Activated CD4-positive, alpha-beta memory T cell treated with anti-CD3 and anti-CD28 coated beads for 36 hours (primary cell): ENCODE measurements at regions not wholly inside any gene's neighbourhood (a gene's known extent, or its start where the extent isn't known, plus 50 kb on each side); places are given as distances from the start of the nearest gene placed in this dataset.

Source experiments
- CTCF ChIA-PET: fragments of 350-600 bp; sonication (Branson Sonifier 250); formaldehyde crosslinking; loops from one replicate; lab custom pipeline; 2021; ENCODE audit warnings: antibody characterized with exemption, inconsistent platforms; lab: Charles Lee
- POLR2A ChIA-PET: fragments of 350-600 bp; sonication (Branson Sonifier 250); formaldehyde crosslinking; loops from one replicate; lab custom pipeline; 2021; ENCODE audit warnings: antibody characterized with exemption; lab: Charles Lee
- DNase-seq: peaks from one replicate; pipeline ENCODE4 v3.0.0-alpha.2; 2020
- H3K27ac Mint-ChIP-seq: one replicate; pipeline ENCODE4 v1.8.0; 2021; ENCODE audit warnings: mixed read lengths
- H3K27me3 Mint-ChIP-seq: one replicate; pipeline ENCODE4 v1.8.0; 2021; ENCODE audit warnings: mixed read lengths
- H3K36me3 Mint-ChIP-seq: one replicate; pipeline ENCODE4 v1.8.0; 2021; ENCODE audit warnings: mixed read lengths
- H3K4me1 Mint-ChIP-seq: one replicate; pipeline ENCODE4 v1.8.0; 2021; ENCODE audit warnings: low read depth, mixed read lengths
- H3K4me3 Mint-ChIP-seq: one replicate; pipeline ENCODE4 v1.8.0; 2021; ENCODE audit warnings: mild to moderate bottlenecking, mixed read lengths
- H3K9me3 Mint-ChIP-seq: one replicate; pipeline ENCODE4 v1.8.0; 2021; ENCODE audit warnings: mixed read lengths
- intact Hi-C: fragments of 100-400 bp; cut with micrococcal nuclease; formaldehyde crosslinking; loops from one replicate; pipeline ENCODE4 v1.15.1; 2023

DNA sequence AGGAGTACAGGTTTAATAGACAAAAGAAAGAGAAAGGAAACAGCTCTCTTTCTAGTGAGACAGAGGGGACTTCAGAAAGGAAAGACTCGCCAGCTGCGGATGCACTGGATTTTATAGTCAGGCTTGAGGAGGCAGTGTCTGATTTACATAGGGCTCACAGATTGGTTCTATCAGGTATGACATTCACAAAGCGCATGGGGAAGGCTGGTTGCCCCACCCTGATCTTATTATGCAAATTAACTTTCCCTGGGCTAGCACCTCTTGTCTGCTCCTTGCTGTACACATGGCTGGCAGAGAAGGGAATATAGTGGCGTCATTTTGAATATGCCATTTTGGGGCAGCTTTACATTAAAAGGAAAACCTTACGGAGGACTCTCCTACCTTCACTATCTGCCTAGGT is 938.4 kb upstream of the SEMA6D start:
- Mint-ChIP-seq H3K4me1 (no peaks in the 10 kb centered on the region), H3K27ac (no peak overlapping the region), H3K36me3 (no peaks in the 10 kb centered on the region), H3K27me3 (no peaks in the 10 kb centered on the region), H3K4me3 (no peak overlapping the region), H3K9me3 (peaks cover 9% of the 10 kb centered on the region)
- intact Hi-C loops, result no loop called here
- DNase-seq, result no peak
- CTCF ChIA-PET, result no interaction called here
- POLR2A ChIA-PET, result no interaction called here

DNA sequence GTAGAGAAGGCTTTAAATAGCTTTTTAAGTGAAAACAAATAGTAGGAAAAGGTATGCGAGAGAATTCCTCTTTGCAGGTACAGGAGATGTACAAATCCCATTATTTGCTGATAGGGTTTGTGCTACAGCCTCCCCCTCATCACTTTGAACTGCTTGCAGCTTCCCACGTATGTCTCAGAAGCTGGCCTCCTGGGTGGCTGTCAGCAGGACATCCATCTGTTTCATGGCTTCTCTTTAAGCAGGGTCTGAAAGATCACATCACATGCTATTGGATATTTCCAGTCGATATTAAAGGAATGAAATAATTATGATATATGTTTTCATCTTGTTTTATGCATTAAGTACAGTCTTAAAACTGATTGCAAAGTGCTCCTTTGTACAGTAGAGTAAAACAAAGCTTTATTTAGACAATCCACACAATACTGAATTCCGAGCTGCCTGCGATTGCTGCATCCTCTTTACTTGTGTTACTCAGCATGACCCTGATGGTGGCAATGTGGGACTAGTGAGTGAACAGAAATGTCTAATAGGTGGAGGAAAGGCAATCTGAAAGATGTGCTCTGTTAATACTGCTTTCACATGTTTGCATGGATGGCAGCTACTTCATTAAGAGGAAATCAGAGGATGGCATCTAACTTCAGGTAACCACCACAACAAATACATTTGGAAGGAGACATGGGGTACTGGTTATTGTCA is 930.6 kb upstream of the SEMA6D start:
- Mint-ChIP-seq H3K4me1 (no peaks in the 10 kb centered on the region), H3K36me3 (no peaks in the 10 kb centered on the region), H3K4me3 (no peak overlapping the region), H3K9me3 (peaks cover 6% of the 10 kb centered on the region), H3K27me3 (no peaks in the 10 kb centered on the region), H3K27ac (no peak overlapping the region)
- DNase-seq, result no peak
- ChIA-PET POLR2A (no interaction called here), CTCF (no interaction called here)
- intact Hi-C loops, result no loop called here

DNA sequence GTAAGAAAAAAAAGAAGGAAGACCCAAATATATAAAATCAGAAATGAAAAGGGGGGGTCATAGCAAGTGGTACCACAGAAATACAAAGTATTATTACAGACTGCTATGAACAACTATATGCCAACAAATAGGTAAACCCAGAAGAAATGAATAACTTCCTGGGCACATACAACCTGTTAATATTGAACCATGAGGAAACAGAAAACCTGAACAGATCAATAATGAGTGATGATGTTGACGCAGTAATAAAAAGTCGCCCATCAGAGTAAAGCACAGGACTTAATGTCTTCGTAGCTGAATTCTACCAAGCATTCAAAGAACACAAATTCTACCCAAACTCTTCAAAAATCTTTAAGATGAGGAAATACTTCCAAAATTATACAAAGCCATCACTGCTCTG is 921.6 kb upstream of the SEMA6D start:
- Mint-ChIP-seq H3K27me3 (no peaks in the 10 kb centered on the region), H3K4me1 (no peaks in the 10 kb centered on the region), H3K36me3 (no peaks in the 10 kb centered on the region), H3K4me3 (no peak overlapping the region), H3K9me3 (peaks cover 11% of the 10 kb centered on the region), H3K27ac (no peak overlapping the region)
- intact Hi-C loops, result no loop called here
- no peak for DNase-seq
- POLR2A ChIA-PET, result no interaction called here
- CTCF ChIA-PET, result no interaction called here

DNA sequence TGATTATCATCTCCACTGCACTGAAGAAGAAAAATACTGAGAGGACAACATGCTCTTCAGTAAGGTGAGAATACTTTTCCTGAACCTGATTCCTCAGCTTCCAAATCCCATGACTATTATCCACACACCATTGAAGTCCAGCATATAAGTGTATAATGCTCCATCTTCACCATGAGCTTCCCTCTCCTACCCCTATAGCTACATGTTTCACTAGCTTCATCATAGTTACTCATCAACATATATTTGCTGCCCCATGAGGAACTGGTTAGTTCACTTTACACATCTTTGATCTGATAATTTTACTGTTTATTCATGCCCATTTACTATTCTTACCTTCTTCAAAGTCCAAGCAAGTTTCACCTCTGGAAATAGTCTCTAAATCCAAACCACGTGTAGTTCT is 908.5 kb upstream of the SEMA6D start:
- H3K27me3 Mint-ChIP-seq, result no peaks in the 10 kb centered on the region
- intact Hi-C loops, result no loop called here
- DNase-seq, result no peak
- H3K4me1 Mint-ChIP-seq, result no peaks in the 10 kb centered on the region
- H3K36me3 Mint-ChIP-seq, result no peaks in the 10 kb centered on the region
- H3K27ac Mint-ChIP-seq, result no peak overlapping the region
- ChIA-PET POLR2A (no interaction called here), CTCF (no interaction called here)
- H3K4me3 Mint-ChIP-seq, result no peak overlapping the region
- peaks cover 17% of the 10 kb centered on the region for H3K9me3 Mint-ChIP-seq

DNA sequence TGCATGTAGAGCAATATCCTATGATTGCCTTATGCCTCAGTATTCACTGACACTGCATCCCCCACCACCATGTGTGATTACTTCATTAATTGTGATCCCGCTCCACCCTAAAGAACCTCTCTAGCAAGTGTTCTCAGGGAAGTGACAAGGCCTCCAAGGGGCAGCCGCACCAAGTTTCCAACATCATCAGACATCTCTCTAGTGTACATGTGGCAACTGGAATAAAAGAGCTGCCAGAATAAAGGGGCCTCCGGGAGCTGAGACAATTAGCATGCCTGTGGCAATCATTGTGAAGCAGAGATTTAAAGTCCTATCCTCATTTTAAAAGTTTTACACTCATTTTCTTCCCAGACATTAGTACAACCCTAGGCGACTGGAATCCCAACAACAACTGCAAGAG is 902.1 kb upstream of the SEMA6D start:
- H3K4me1 Mint-ChIP-seq, result no peaks in the 10 kb centered on the region
- CTCF ChIA-PET, result no interaction called here
- H3K9me3 Mint-ChIP-seq, result peaks cover 21% of the 10 kb centered on the region
- intact Hi-C loops, result no loop called here
- H3K4me3 Mint-ChIP-seq, result no peak overlapping the region
- no peak overlapping the region for H3K27ac Mint-ChIP-seq
- DNase-seq, result no peak
- no peaks in the 10 kb centered on the region for H3K36me3 Mint-ChIP-seq
- POLR2A ChIA-PET, result no interaction called here
- no peaks in the 10 kb centered on the region for H3K27me3 Mint-ChIP-seq

DNA sequence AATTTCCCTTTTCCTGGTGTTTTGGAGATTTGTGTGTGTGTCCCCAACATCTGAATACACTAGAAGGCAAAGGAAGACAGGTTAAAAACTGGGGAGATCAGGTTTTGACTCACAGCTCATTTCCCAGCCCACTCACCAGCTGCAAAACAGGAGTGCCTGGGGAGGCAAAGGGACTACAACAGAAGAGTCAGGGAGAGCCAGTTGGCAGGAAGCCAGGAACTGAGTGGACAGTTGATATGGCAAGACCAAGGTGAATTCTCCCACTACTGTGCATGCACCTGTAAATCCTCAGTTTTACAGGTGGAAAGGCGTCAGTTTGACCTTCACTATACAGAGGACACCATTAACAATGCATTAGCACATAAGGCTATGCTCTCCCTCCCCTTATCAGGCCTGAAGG is 901.5 kb upstream of the SEMA6D start:
- Mint-ChIP-seq H3K27me3 (no peaks in the 10 kb centered on the region), H3K9me3 (peaks cover 17% of the 10 kb centered on the region), H3K4me3 (no peak overlapping the region), H3K4me1 (no peaks in the 10 kb centered on the region), H3K27ac (no peak overlapping the region), H3K36me3 (no peaks in the 10 kb centered on the region)
- intact Hi-C loops, result no loop called here
- no peak for DNase-seq
- CTCF ChIA-PET, result no interaction called here
- POLR2A ChIA-PET, result no interaction called here

DNA sequence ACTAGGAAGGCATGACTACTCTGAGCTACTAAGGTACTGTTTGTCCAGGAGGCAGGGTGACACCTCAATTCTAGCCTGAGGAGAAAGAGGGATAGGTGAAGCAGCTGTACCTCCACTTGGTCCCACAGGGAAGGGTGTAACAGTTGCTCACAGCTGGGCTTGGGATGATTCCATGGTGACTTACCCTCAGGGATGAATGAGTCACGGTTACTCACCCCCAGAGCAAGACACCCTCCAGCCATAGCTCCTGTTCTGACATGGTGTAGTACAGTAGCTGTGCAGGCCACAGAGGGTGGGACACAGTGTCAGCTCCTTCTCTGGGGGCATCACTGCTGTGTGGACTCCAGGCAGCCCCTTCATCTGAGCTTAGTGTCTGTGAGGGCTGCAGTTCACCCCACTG is 868.6 kb upstream of the SEMA6D start:
- H3K4me3 Mint-ChIP-seq, result no peak overlapping the region
- H3K36me3 Mint-ChIP-seq, result no peaks in the 10 kb centered on the region
- no peaks in the 10 kb centered on the region for H3K27me3 Mint-ChIP-seq
- peaks cover 24% of the 10 kb centered on the region for H3K9me3 Mint-ChIP-seq
- intact Hi-C loops, result no loop called here
- POLR2A ChIA-PET, result no interaction called here
- H3K27ac Mint-ChIP-seq, result no peak overlapping the region
- H3K4me1 Mint-ChIP-seq, result no peaks in the 10 kb centered on the region
- no peak for DNase-seq
- CTCF ChIA-PET, result no interaction called here

DNA sequence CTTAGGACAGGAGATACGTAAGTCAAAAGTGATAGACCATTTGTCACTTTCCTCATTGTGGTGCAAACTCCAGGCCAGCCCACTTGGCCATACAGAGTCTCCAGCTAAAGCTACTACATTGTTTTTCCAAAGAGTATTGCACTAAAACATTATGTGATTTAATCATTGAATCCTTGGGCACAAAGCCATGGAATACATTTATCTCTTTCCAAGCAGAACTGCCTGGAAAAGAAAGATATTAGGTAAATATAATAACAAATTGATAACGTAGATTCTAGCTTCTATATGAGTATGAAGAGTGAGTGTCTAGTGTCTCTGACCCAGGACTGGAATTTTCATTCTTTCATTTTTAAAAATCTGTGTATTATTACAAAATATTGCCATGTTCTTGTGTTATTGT is 863.7 kb upstream of the SEMA6D start:
- H3K9me3 Mint-ChIP-seq, result peaks cover 4% of the 10 kb centered on the region
- ChIA-PET CTCF (no interaction called here), POLR2A (no interaction called here)
- no peak overlapping the region for H3K27ac Mint-ChIP-seq
- H3K4me3 Mint-ChIP-seq, result no peak overlapping the region
- no peak for DNase-seq
- no peaks in the 10 kb centered on the region for H3K27me3 Mint-ChIP-seq
- intact Hi-C loops, result no loop called here
- no peaks in the 10 kb centered on the region for H3K36me3 Mint-ChIP-seq
- no peaks in the 10 kb centered on the region for H3K4me1 Mint-ChIP-seq

DNA sequence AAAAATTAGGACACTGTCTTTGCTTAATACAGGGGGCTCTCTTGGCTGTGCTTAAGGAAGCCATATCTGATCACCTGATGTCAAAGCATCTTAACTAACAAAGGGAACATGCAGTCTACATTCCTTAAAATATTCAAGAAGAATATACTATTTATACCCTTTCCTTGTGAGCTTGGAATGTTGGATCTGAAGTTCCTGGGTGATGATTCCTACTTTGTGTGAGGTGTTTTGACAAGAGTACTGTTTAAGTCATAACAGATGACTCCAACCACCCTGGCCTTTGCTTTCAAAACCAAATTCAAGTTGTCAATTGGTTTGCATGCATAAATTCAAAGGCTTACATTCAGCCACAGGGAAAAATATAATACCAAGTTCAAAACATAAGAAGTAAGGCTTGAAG is 862.7 kb upstream of the SEMA6D start:
- H3K4me3 Mint-ChIP-seq, result no peak overlapping the region
- no peak for DNase-seq
- ChIA-PET CTCF (no interaction called here), POLR2A (no interaction called here)
- H3K27ac Mint-ChIP-seq, result no peak overlapping the region
- no peaks in the 10 kb centered on the region for H3K36me3 Mint-ChIP-seq
- H3K4me1 Mint-ChIP-seq, result no peaks in the 10 kb centered on the region
- no peaks in the 10 kb centered on the region for H3K27me3 Mint-ChIP-seq
- intact Hi-C loops, result no loop called here
- H3K9me3 Mint-ChIP-seq, result peaks cover 3% of the 10 kb centered on the region

DNA sequence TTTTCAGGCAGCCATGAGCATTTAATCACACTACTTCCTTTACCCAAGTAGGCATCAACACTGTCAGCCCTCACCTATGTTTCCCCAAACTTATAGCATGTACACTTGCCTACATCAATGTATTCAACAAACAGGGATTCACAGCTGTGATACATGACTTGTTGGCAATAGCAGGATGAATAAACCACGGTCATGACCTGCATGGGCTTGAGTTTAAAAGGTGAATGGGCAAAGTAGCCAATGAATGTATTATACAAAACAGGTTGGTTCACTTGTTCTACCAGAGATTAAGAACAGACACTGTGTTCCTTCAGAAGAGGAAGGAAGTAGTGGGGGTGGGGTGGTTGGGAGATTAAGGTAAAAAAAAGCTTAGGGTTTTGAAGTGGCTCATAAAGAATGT is 861.9 kb upstream of the SEMA6D start:
- no peak for DNase-seq
- H3K36me3 Mint-ChIP-seq, result no peaks in the 10 kb centered on the region
- no peak overlapping the region for H3K4me3 Mint-ChIP-seq
- H3K27me3 Mint-ChIP-seq, result no peaks in the 10 kb centered on the region
- CTCF ChIA-PET, result no interaction called here
- POLR2A ChIA-PET, result no interaction called here
- no peak overlapping the region for H3K27ac Mint-ChIP-seq
- peaks cover 3% of the 10 kb centered on the region for H3K9me3 Mint-ChIP-seq
- intact Hi-C loops, result no loop called here
- no peaks in the 10 kb centered on the region for H3K4me1 Mint-ChIP-seq

DNA sequence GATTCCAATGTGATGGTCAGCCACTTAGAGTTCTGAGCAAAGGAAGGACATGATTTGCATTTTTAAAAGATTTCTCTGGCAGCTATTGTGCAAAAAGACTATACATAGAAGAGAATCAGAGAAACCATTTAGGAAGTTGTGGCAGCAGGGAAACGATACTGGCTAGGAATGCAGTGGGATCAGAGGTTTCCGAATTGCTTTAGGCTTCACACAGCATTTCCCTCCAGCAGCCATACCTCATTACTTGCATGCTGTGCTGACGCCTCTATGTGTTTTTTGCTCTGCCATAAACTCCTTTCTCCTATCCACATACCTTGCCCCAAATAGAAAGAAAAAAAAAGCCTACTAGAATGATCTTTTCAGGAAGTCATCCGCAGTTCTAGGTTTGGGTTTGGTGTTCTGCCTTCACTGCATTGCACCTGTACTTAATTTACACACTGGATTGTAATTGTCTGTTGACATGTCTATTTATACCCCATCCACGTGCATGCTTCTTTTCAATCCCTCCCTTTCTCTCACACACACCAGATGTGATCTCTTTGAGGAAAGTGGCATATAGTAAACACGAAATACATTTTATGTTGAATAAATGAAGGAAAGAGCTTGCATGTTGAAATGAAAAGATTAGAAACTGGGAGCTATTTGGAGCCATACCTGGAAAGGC is 860.3 kb upstream of the SEMA6D start:
- no peaks in the 10 kb centered on the region for H3K36me3 Mint-ChIP-seq
- POLR2A ChIA-PET, result no interaction called here
- intact Hi-C loops, result no loop called here
- CTCF ChIA-PET, result no interaction called here
- no peak for DNase-seq
- no peak overlapping the region for H3K27ac Mint-ChIP-seq
- peaks cover 3% of the 10 kb centered on the region for H3K9me3 Mint-ChIP-seq
- H3K4me1 Mint-ChIP-seq, result no peaks in the 10 kb centered on the region
- no peak overlapping the region for H3K4me3 Mint-ChIP-seq
- no peaks in the 10 kb centered on the region for H3K27me3 Mint-ChIP-seq

DNA sequence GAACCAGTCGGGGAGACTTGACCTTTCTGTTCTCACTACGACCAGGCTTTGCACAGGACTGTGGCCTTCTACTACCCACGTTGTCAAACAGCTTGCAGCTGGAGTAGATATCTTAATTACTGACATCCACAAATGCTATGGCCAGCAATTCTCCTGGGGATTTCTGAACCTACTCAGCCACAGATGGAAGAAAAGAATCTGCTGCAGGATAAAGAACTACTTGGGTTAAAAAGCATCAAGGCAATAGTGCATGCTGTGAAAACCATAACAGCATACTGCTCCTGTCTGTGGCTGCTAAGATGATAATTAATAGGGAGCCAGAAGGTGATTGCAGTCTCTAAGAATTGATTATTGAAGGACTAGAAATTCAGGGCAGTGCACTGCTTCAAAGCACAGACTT is 859.2 kb upstream of the SEMA6D start:
- no peak overlapping the region for H3K4me3 Mint-ChIP-seq
- H3K4me1 Mint-ChIP-seq, result no peaks in the 10 kb centered on the region
- DNase-seq, result no peak
- H3K27ac Mint-ChIP-seq, result no peak overlapping the region
- intact Hi-C loops, result no loop called here
- no peaks in the 10 kb centered on the region for H3K36me3 Mint-ChIP-seq
- ChIA-PET CTCF (no interaction called here), POLR2A (no interaction called here)
- no peaks in the 10 kb centered on the region for H3K27me3 Mint-ChIP-seq
- peaks cover 5% of the 10 kb centered on the region for H3K9me3 Mint-ChIP-seq

DNA sequence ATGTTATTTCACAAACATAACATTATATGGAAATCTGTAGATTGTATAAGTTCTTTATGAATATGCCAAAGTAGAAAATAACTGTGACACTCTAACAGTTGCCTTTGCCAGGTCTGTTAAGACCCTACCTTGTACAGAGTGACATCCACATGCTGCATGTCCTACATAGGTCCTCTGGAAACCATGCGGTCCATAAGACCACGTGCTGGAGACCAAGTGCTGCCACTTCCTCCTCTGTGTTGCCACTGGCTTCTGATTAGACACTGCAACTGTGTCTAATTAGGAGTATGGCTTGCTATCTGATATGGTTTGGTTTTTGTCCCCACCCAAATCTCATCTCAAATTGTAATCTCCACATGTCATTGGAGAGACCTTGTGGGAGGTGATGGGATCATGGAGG is 855.5 kb upstream of the SEMA6D start:
- intact Hi-C loops, result no loop called here
- Mint-ChIP-seq H3K4me3 (no peak overlapping the region), H3K4me1 (no peaks in the 10 kb centered on the region), H3K27me3 (no peaks in the 10 kb centered on the region), H3K27ac (no peak overlapping the region), H3K9me3 (peaks cover 7% of the 10 kb centered on the region), H3K36me3 (no peaks in the 10 kb centered on the region)
- DNase-seq, result no peak
- POLR2A ChIA-PET, result no interaction called here
- CTCF ChIA-PET, result no interaction called here
